ENCODE measurements at regions not wholly inside any gene's neighbourhood (a gene's known extent, or its start where the extent isn't known, plus 50 kb on each side); places are given as distances from the start of the nearest gene placed in this dataset.

- no peak for TF ChIP-seq CTCF (IDR thresholded peaks at IDR 0.05)
These were observed 1004.5 kb downstream of the SOCS6 start for GRCh38 chr18:71293322-71293721.

GRCh38 chr18:71287268-71287667, 998.4 kb downstream of the SOCS6 start:
- no peak for TF ChIP-seq CTCF (IDR thresholded peaks at IDR 0.05)

- TF ChIP-seq CTCF (IDR thresholded peaks at IDR 0.05), result no peak
These were observed 963.6 kb downstream of the SOCS6 start for GRCh38 chr18:71252351-71252865.

- no peak for TF ChIP-seq CTCF (IDR thresholded peaks at IDR 0.05)
These were observed 961.3 kb downstream of the SOCS6 start for GRCh38 chr18:71250191-71250590.

GRCh38 chr18:71249791-71250190, 960.9 kb downstream of the SOCS6 start:
- TF ChIP-seq CTCF (IDR thresholded peaks at IDR 0.05), result no peak

GRCh38 chr18:71242981-71243380, 954.1 kb downstream of the SOCS6 start:
- no peak for TF ChIP-seq CTCF (IDR thresholded peaks at IDR 0.05)

GRCh38 chr18:71238974-71239624, 950.3 kb downstream of the SOCS6 start:
- no peak for TF ChIP-seq CTCF (IDR thresholded peaks at IDR 0.05)

- no peak for TF ChIP-seq CTCF (IDR thresholded peaks at IDR 0.05)
These were observed 948.8 kb downstream of the SOCS6 start for GRCh38 chr18:71237641-71238040.
